GM06990 (cell line): ENCODE measurements at regions not wholly inside any gene's neighbourhood (a gene's known extent, or its start where the extent isn't known, plus 50 kb on each side); places are given as distances from the start of the nearest gene placed in this dataset.
"Not testable (repeated sequence)": the region's sequence is repeated elsewhere in the genome, so short reads cannot be mapped to it uniquely, and the experiment has no call there.

ENCODE experiments used
- DNase-seq: peaks from one replicate; pipeline ENCODE4 v3.0.0-alpha.2; 2011; ENCODE audit not compliant: insufficient read length; ENCODE audit errors: extremely low read depth
- H3K27me3 ChIP-seq: replicated peaks from 2 replicates; pipeline ENCODE4 v1.6.0; 2011; ENCODE audit warnings: low read length; ENCODE audit not compliant: control insufficient read depth, insufficient read depth
- H3K36me3 ChIP-seq: 2 replicates; pipeline ENCODE4 v1.5.1; 2011; ENCODE audit warnings: low read length; ENCODE audit not compliant: control insufficient read depth, insufficient read depth
- H3K4me3 ChIP-seq: replicated peaks from 2 replicates; pipeline ENCODE4 v1.5.1; 2011; ENCODE audit warnings: low read depth, mild to moderate bottlenecking, control low read depth, low read length
- TF ChIP-seq, protein P1 (sequence below): IDR thresholded peaks from 2 replicates; pipeline ENCODE4 v1.5.1; 2011; ENCODE audit warnings: low read length, control low read depth, mild to moderate bottlenecking, inconsistent platforms; ENCODE audit not compliant: insufficient read depth, poor library complexity, severe bottlenecking

DNA sequence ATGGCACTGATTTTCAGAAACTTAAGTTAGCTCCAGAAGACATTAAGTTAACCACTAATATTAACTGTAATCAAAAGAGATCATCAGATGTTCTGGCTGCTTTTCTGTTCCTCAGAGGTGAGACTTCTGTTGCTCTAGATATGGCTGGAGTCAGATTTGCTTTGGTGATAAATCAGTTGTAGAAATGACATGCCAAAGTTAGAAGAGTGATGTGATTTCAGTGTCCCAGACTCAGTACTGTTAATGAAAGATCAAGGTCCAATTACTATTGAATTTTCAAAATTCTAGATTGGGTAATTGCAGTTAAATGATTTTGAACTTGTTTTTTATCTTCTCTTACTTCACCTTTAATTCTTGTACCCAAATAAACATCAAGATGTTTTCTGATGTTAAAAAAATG is 402.4 kb upstream of the SYNCRIP start:
- H3K36me3 ChIP-seq = no peaks in the 10 kb centered on the region
- TF ChIP-seq, protein P1, sequence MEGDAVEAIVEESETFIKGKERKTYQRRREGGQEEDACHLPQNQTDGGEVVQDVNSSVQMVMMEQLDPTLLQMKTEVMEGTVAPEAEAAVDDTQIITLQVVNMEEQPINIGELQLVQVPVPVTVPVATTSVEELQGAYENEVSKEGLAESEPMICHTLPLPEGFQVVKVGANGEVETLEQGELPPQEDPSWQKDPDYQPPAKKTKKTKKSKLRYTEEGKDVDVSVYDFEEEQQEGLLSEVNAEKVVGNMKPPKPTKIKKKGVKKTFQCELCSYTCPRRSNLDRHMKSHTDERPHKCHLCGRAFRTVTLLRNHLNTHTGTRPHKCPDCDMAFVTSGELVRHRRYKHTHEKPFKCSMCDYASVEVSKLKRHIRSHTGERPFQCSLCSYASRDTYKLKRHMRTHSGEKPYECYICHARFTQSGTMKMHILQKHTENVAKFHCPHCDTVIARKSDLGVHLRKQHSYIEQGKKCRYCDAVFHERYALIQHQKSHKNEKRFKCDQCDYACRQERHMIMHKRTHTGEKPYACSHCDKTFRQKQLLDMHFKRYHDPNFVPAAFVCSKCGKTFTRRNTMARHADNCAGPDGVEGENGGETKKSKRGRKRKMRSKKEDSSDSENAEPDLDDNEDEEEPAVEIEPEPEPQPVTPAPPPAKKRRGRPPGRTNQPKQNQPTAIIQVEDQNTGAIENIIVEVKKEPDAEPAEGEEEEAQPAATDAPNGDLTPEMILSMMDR = no peak
- H3K27me3 ChIP-seq = no peaks in the 10 kb centered on the region
- DNase-seq = no peak
- H3K4me3 ChIP-seq = no peak overlapping the region

DNA sequence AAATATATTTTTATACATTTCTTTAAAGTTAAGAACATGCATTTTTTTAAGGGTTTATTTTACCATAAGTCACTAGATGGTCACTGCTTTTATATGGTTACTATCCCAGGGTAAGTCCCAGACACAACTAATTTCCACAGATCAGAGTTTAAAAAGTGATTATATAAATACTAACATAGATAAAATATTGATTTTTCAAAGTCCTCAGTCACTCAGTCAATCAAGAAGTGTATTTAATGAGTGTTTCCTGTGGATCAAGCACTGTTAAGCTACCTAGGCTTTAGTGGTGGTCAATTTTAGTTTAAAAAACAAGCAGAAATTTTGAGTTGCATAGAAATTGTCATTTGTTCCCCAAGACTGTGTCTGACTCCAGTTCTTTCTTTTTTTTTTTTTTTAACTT is 399.5 kb upstream of the SYNCRIP start:
- TF ChIP-seq, protein P1 = no peak
- Histone ChIP-seq H3K4me3 (no peak overlapping the region), H3K36me3 (no peaks in the 10 kb centered on the region), H3K27me3 (no peaks in the 10 kb centered on the region)
- no peak for DNase-seq

GRCh38 chr6:86031713-86032112 is 389.0 kb upstream of the SYNCRIP start:
- no peaks in the 10 kb centered on the region for H3K36me3 ChIP-seq
- DNase-seq = no peak
- no peak overlapping the region for H3K4me3 ChIP-seq
- TF ChIP-seq, protein P1 = no peak
- H3K27me3 ChIP-seq = no peaks in the 10 kb centered on the region

DNA sequence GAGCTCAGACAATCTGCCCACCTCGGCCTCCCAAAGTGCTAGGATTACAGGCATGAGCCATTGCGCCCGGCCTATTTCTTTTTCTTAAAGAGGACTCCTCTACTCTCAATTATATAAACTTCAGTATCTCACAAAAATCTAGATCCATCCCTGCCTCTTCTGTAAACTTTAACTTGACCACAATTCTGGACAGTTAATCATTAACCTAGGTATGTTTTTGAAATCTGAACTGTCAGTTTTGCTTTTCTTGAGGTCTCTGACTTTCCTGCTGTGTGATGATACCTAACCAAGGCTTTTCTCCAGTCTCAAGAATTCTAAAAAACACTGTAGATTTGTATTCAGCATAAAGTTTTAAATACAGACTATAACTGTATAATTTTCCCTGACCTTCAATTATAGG is 388.2 kb upstream of the SYNCRIP start:
- DNase-seq = no peak
- Histone ChIP-seq H3K36me3 (no peaks in the 10 kb centered on the region), H3K27me3 (no peaks in the 10 kb centered on the region), H3K4me3 (no peak overlapping the region)
- TF ChIP-seq, protein P1 = no peak

DNA sequence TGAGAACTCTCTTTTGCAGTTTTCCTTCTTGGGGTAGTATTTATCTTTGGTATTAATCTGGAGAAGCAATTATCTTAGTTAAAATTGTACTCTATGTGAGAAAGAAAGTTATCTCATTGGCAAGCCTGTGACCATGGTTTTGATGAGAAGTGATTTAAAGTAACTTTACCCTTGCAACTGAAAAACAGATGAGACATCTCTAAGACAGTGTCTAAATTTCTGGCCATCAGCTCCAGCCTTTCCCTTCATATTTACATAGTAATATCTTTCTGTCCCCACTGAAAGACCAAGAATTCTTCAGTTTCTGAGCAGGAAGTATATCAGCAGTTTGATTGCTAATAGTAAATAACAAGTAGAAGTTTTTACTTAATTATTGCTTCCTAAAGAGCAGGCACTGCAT is 386.1 kb upstream of the SYNCRIP start:
- TF ChIP-seq, protein P1 = no peak
- no peak for DNase-seq
- H3K27me3 ChIP-seq = no peaks in the 10 kb centered on the region
- H3K4me3 ChIP-seq = no peak overlapping the region
- no peaks in the 10 kb centered on the region for H3K36me3 ChIP-seq

- not testable (repeated sequence) for H3K36me3 ChIP-seq, DNase-seq, H3K4me3 ChIP-seq, H3K27me3 ChIP-seq
Observed at GRCh38 chr6:86026890-86027289, 384.2 kb upstream of the SYNCRIP start.

DNA sequence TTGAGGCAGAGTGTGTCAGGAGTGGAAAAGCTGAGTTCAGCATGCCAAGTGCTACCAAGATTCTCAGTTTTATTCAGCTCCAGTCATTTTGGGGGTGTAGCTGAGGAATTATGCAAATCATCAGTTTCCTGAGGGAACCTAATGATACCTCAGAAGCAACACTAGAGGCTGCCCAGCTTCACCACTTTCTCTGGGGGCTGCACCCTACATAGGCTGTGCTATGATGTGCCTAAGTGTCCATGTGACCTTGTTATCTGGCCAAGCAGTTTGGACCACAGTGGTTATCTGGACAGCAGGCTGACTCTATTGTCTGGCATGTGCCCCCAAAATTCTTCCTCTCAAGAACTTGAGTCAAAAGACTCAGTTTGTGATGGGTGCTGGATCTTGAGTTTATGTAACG is 374.6 kb upstream of the SYNCRIP start:
- Histone ChIP-seq H3K27me3 (no peaks in the 10 kb centered on the region), H3K4me3 (no peak overlapping the region), H3K36me3 (no peaks in the 10 kb centered on the region)
- TF ChIP-seq, protein P1 = peak; percentile 20
- DNase-seq = peak; percentile 38
